SK-N-SH treated with all-trans-retinoic acid at 6 μM for 48 hours (cell line): ENCODE measurements at regions not wholly inside any gene's neighbourhood (a gene's known extent, or its start where the extent isn't known, plus 50 kb on each side); places are given as distances from the start of the nearest gene placed in this dataset.

Experiments used
- ATAC-seq: fragments of 200-7000 bp; cut with Tn5 transposase; 3 replicates; pipeline ENCODE4 v1.9.1; 2020; ENCODE audit warnings: mild to moderate bottlenecking, moderate library complexity
- ARNTL ChIP-seq: fragments of 450-650 bp; formaldehyde crosslinking; IDR thresholded peaks from 2 replicates; pipeline ENCODE4 v1.5.0; 2020; ENCODE audit warnings: low read depth, mild to moderate bottlenecking, moderate library complexity, borderline replicate concordance
- BACH2 ChIP-seq: fragments of 250-450 bp; sonication (Bioruptor Pico); IDR thresholded peaks from 2 replicates; pipeline ENCODE4 v1.9.0; 2021; ENCODE audit warnings: mild to moderate bottlenecking, borderline replicate concordance
- CSDC2 ChIP-seq: fragments of 250-450 bp; sonication (Bioruptor Pico); IDR thresholded peaks from 2 replicates; pipeline ENCODE4 v1.5.0; 2020; ENCODE audit warnings: mild to moderate bottlenecking, moderate library complexity
- ESRRG ChIP-seq: fragments of 250-450 bp; sonication (Bioruptor Pico); IDR thresholded peaks from 2 replicates; pipeline ENCODE4 v1.6.1; 2021; ENCODE audit warnings: mild to moderate bottlenecking
- GLIS3 ChIP-seq: fragments of 250-450 bp; sonication (Bioruptor Pico); IDR thresholded peaks from 2 replicates; pipeline ENCODE4 v1.5.0; 2020; ENCODE audit warnings: mild to moderate bottlenecking, moderate library complexity
- ISL1 ChIP-seq: fragments of 250-450 bp; sonication (Bioruptor Pico); IDR thresholded peaks from 2 replicates; pipeline ENCODE4 v2.1.2; 2022; ENCODE audit warnings: mild to moderate bottlenecking, moderate library complexity
- OSR1 ChIP-seq: fragments of 250-450 bp; sonication (Bioruptor Pico); IDR thresholded peaks from 2 replicates; pipeline ENCODE4 v1.8.0; 2022; ENCODE audit warnings: moderate library complexity, mild to moderate bottlenecking, inconsistent platforms
- PPARA ChIP-seq: fragments of 250-450 bp; sonication (Bioruptor Pico); IDR thresholded peaks from 2 replicates; pipeline ENCODE4 v1.5.0; 2020; ENCODE audit warnings: mild to moderate bottlenecking, borderline replicate concordance
- SNAI2 ChIP-seq: fragments of 250-450 bp; sonication (Bioruptor Pico); IDR thresholded peaks from 2 replicates; pipeline ENCODE4 v1.5.0; 2020; ENCODE audit warnings: mild to moderate bottlenecking, moderate library complexity
- TCF4 ChIP-seq: fragments of 250-450 bp; sonication (Bioruptor Pico); IDR thresholded peaks from 2 replicates; pipeline ENCODE4 v1.8.0; 2021; ENCODE audit warnings: mild to moderate bottlenecking, moderate library complexity, borderline replicate concordance
- ZC3H10 ChIP-seq: fragments of 250-450 bp; sonication (Bioruptor Pico); IDR thresholded peaks from 2 replicates; pipeline ENCODE4 v1.5.1; 2021; ENCODE audit warnings: mild to moderate bottlenecking, moderate library complexity
- ZFP3 ChIP-seq: fragments of 250-450 bp; sonication (Bioruptor Pico); IDR thresholded peaks from 2 replicates; pipeline ENCODE4 v1.5.0; 2020; ENCODE audit warnings: mild to moderate bottlenecking, moderate library complexity
- ZFP30 ChIP-seq: fragments of 450-650 bp; formaldehyde crosslinking; IDR thresholded peaks from 2 replicates; pipeline ENCODE4 v1.5.0; 2022; ENCODE audit warnings: mild to moderate bottlenecking, moderate library complexity
- ZNF565 ChIP-seq: fragments of 450-650 bp; formaldehyde crosslinking; conservative IDR thresholded peaks from 2 replicates; pipeline ENCODE4 v1.5.0; 2020; ENCODE audit warnings: low read depth, mild to moderate bottlenecking, moderate library complexity
- ZNF8 ChIP-seq: fragments of 450-650 bp; formaldehyde crosslinking; IDR thresholded peaks from 2 replicates; pipeline ENCODE4 v1.5.0; 2020; ENCODE audit warnings: mild to moderate bottlenecking, moderate library complexity
- TF ChIP-seq, protein P1 (sequence below): fragments of 250-450 bp; sonication (Bioruptor Pico); IDR thresholded peaks from 2 replicates; pipeline ENCODE4 v1.5.0; 2020; ENCODE audit warnings: mild to moderate bottlenecking, moderate library complexity
- TF ChIP-seq, protein P2 (sequence below): fragments of 250-450 bp; sonication (Bioruptor Pico); IDR thresholded peaks from 2 replicates; pipeline ENCODE4 v1.8.0; 2021; ENCODE audit warnings: low read depth, mild to moderate bottlenecking, moderate library complexity, borderline replicate concordance

DNA sequence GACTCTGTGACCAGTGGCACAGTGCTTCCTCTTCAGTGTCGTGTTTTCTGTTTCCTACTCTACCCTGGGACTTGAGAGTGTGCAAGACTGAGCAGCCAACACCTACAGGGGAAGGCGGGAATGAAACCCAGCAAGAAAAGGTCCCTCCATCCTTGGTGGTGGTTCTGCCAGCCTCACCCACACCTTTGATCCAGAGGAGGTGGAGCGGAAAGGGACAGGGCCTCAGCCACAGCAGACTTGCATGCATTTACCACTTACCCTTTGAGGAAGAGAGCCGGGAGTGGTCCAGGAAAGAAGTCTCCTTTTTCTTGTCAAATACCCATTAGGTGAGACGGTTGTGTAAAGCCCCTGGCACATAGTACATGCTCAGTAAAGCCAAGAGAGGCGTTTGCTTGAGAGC, 164.8 kb upstream of the ZNF536 start (continued):
- TF ChIP-seq, protein P1, sequence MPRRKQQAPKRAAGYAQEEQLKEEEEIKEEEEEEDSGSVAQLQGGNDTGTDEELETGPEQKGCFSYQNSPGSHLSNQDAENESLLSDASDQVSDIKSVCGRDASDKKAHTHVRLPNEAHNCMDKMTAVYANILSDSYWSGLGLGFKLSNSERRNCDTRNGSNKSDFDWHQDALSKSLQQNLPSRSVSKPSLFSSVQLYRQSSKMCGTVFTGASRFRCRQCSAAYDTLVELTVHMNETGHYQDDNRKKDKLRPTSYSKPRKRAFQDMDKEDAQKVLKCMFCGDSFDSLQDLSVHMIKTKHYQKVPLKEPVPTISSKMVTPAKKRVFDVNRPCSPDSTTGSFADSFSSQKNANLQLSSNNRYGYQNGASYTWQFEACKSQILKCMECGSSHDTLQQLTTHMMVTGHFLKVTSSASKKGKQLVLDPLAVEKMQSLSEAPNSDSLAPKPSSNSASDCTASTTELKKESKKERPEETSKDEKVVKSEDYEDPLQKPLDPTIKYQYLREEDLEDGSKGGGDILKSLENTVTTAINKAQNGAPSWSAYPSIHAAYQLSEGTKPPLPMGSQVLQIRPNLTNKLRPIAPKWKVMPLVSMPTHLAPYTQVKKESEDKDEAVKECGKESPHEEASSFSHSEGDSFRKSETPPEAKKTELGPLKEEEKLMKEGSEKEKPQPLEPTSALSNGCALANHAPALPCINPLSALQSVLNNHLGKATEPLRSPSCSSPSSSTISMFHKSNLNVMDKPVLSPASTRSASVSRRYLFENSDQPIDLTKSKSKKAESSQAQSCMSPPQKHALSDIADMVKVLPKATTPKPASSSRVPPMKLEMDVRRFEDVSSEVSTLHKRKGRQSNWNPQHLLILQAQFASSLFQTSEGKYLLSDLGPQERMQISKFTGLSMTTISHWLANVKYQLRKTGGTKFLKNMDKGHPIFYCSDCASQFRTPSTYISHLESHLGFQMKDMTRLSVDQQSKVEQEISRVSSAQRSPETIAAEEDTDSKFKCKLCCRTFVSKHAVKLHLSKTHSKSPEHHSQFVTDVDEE, result no peak

DNA sequence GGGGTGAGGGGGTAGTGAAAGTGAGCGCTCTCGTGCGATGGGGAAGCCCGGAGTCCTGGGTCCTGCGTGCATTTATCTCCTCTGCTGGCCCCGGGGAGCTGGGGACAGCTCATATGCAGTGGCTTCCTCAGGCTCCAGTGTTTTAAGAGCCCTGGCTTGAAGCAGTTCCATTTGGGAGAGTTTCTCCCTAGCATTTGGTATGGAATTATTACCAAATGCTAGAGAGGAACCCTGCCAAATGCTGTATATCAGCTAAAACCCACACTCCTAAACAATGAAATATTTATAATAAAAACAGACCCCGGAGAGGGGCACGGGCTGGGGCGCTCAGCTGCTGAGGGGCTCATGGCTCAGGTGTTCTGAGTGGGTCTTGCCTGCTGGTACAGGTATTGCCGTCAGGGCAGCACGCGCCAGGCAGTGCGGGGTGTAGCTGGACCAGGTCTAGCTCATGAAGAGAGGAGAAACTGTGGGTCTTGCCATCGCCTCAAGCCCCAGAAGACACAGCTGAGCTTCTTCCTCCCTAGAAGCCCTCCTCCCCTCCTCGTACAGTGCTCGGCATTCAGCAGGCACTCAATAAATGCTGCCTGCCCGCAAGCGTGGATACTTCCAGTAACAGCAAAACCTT, 163.6 kb upstream of the ZNF536 start:
- no peak for TF ChIP-seq PPARA (CRISPR knock-in tag)
- TF ChIP-seq ZC3H10 (CRISPR knock-in tag), result no peak
- ATAC-seq, result no peak

DNA sequence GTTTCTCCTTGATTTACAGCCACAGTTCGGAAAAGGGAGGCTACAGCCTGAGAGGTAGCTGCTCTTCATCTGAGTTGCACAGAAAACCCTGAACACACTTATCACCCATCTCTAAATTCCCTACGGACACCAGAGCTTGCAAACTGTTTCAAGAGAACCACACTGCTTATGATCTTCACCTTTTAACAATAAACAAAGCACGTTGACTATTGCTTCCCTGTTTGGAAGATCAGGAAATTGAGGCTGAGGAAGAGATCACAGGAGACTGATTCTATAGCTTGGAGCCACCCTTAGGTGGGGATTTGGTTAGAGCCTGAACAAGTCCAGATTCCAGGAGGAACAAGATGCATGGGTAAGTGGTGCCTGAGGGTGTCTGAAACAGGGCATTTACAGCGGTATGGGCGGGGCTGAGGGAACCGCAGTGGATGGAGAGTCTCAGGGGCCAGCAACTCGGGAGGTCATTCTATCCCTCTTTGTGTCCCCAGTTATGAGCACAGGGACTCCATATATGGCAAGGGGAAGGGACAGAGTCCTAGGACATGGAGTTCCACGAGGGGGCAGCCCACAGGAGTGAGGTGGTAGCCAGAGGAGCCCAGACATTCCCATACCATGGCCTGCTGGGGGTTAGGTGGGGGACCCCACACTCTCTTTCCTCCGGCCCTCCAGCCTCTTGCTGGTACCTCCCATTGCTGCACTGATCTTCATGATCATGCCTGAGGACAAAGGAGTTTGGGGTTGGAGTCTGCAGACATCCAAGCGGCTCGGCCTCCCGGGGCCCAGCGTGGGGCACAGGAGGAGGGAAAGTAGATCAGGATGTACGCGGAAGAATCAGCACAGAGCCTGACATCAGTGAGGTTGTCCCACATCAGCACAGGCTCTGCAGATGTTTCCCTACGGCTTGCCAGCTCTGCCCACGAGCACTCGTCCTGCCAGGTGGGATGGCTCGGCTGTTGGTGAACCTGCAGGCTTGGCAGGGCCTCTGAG, 162.3 kb upstream of the ZNF536 start:
- no peak for ATAC-seq
- TF ChIP-seq BACH2 (CRISPR knock-in tag), result no peak
- no peak for TF ChIP-seq ZNF8 (CRISPR knock-in tag)
- no peak for TF ChIP-seq ZFP30
- TF ChIP-seq, protein P2, sequence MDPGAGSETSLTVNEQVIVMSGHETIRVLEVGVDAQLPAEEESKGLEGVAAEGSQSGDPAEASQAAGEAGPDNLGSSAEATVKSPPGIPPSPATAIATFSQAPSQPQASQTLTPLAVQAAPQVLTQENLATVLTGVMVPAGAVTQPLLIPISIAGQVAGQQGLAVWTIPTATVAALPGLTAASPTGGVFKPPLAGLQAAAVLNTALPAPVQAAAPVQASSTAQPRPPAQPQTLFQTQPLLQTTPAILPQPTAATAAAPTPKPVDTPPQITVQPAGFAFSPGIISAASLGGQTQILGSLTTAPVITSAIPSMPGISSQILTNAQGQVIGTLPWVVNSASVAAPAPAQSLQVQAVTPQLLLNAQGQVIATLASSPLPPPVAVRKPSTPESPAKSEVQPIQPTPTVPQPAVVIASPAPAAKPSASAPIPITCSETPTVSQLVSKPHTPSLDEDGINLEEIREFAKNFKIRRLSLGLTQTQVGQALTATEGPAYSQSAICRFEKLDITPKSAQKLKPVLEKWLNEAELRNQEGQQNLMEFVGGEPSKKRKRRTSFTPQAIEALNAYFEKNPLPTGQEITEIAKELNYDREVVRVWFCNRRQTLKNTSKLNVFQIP (CRISPR knock-in tag), result no peak
- TF ChIP-seq TCF4 (CRISPR knock-in tag), result no peak
- no peak for TF ChIP-seq ISL1 (CRISPR knock-in tag)
- TF ChIP-seq ESRRG, result no peak
- TF ChIP-seq OSR1 (CRISPR knock-in tag), result no peak
- no peak for TF ChIP-seq SNAI2 (CRISPR knock-in tag)
- no peak for TF ChIP-seq GLIS3
- no peak for TF ChIP-seq ZFP3 (CRISPR knock-in tag)
- TF ChIP-seq ZC3H10 (CRISPR knock-in tag), result no peak
- TF ChIP-seq ZNF565 (CRISPR knock-in tag), result no peak

DNA sequence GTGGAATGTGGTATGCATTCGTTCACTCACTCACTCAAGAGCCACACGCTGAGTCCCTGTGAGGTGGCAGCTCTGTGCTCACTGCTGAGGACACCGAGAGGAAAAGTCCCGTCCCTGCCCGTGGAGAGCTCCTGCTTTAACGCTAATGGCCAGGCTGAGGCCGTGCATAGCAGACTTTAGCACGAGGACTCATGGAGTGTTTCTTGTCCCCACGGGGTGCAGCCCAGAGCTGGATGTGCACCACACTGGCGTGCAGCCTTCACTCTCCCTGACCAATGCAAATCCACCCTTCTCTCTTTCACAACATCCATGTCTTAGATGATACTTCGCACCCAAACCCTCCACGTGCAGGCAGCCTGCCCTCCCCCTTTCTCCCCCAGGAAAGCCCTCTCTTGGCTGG, 159.6 kb upstream of the ZNF536 start:
- no peak for ATAC-seq
- TF ChIP-seq OSR1 (CRISPR knock-in tag), result no peak
- TF ChIP-seq ARNTL, result no peak
- TF ChIP-seq ISL1 (CRISPR knock-in tag), result no peak
- no peak for TF ChIP-seq GLIS3
- no peak for TF ChIP-seq CSDC2 (CRISPR knock-in tag)
- no peak for TF ChIP-seq SNAI2 (CRISPR knock-in tag)

DNA sequence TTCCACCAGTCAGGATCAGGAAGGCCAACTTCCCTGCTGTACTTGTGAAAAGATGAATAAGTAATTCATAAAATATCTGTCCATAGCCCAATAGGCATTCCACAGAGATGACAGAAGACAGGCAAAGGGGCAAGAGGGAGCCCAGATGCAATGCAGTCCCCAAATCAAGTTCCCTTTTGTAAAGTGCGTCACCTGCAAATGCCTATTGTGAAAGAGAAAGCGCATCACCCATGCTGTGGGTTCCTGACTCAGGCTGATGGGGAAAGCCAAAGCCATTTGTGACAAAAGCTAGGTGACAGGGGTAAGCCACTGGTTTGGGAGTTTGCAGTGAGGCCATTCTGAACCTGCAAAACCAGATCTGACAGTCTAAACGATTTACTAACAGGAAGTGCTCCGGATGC, 157.5 kb upstream of the ZNF536 start:
- TF ChIP-seq ARNTL, result no peak
- TF ChIP-seq ESRRG, result no peak
- TF ChIP-seq ISL1 (CRISPR knock-in tag), result no peak
- TF ChIP-seq ZC3H10 (CRISPR knock-in tag), result no peak
- TF ChIP-seq CSDC2 (CRISPR knock-in tag), result no peak
- TF ChIP-seq ZNF8 (CRISPR knock-in tag), result no peak
- no peak for TF ChIP-seq ZNF565 (CRISPR knock-in tag)
- TF ChIP-seq TCF4 (CRISPR knock-in tag), result no peak
- no peak for TF ChIP-seq SNAI2 (CRISPR knock-in tag)
- TF ChIP-seq, protein P1, result no peak
- TF ChIP-seq, protein P2 (CRISPR knock-in tag), result no peak
- no peak for ATAC-seq
